GM12878 (cell line): ENCODE measurements at regions not wholly inside any gene's neighbourhood (a gene's known extent, or its start where the extent isn't known, plus 50 kb on each side); places are given as distances from the start of the nearest gene placed in this dataset.

Experiments used
- ASH2L ChIP-seq: fragments of 300-600, 200-600 bp; sonication (generic); IDR thresholded peaks from 2 replicates; pipeline ENCODE4 v1.6.1; 2017; ENCODE audit warnings: low read depth, mild to moderate bottlenecking, borderline replicate concordance
- BCL11A ChIP-seq: IDR thresholded peaks from 2 replicates; pipeline ENCODE4 v1.6.1; 2011; ENCODE audit warnings: low read depth, low read length
- CREB1 ChIP-seq: IDR thresholded peaks from 2 replicates; pipeline ENCODE4 v1.6.1; 2012; ENCODE audit warnings: low read depth, mild to moderate bottlenecking, inconsistent platforms
- CREM ChIP-seq: IDR thresholded peaks from 2 replicates; pipeline ENCODE4 v1.6.1; 2014; ENCODE audit warnings: antibody characterized with exemption, low read depth
- E2F8 ChIP-seq: fragments of 450-650 bp; IDR thresholded peaks from 2 replicates; pipeline ENCODE4 v1.6.1; 2018; ENCODE audit warnings: mild to moderate bottlenecking, low read depth, moderate library complexity; ENCODE audit not compliant: partially characterized antibody
- ESRRA ChIP-seq: IDR thresholded peaks from 2 replicates; pipeline ENCODE4 v1.6.1; 2012; ENCODE audit warnings: mild to moderate bottlenecking, low read length, improper control_type of control experiment
- ETV6 ChIP-seq, 2 experiments: fragments of 450-650 bp in 1 of 2; IDR thresholded peaks in 1 of 2; conservative IDR thresholded peaks in 1 of 2; 2 replicates each; pipeline ENCODE4 v1.6.1; 2014; ENCODE audit warnings: antibody characterized with exemption in 1 of 2, borderline replicate concordance in 1 of 2, low read depth in 1 of 2, mild to moderate bottlenecking in 1 of 2, moderate library complexity in 1 of 2
- IKZF2 ChIP-seq, 2 experiments: fragments of 450-650 bp; IDR thresholded peaks; 2 replicates each; pipeline ENCODE4 v1.6.1; 2017; ENCODE audit warnings: mild to moderate bottlenecking in 2 of 2, moderate library complexity in 2 of 2
- IRF4 ChIP-seq: IDR thresholded peaks from 2 replicates; pipeline ENCODE4 v1.6.1; 2011; ENCODE audit warnings: low read depth, low read length
- MLLT1 ChIP-seq: fragments of 450-650 bp; IDR thresholded peaks from 2 replicates; pipeline ENCODE4 v1.6.1; 2016; ENCODE audit warnings: mild to moderate bottlenecking
- MTA3 ChIP-seq: IDR thresholded peaks from 2 replicates; pipeline ENCODE4 v1.6.1; 2012; ENCODE audit warnings: low read length, inconsistent platforms, borderline replicate concordance
- PAX5 ChIP-seq: IDR thresholded peaks from 2 replicates; pipeline ENCODE4 v1.6.1; 2011; ENCODE audit warnings: low read depth, low read length, borderline replicate concordance
- RAD21 ChIP-seq: IDR thresholded peaks from 2 replicates; pipeline ENCODE4 v1.6.1; 2011; ENCODE audit warnings: mild to moderate bottlenecking, low read depth, low read length, moderate library complexity; ENCODE audit not compliant: insufficient read depth
- RAD51 ChIP-seq: fragments of 450-650 bp; IDR thresholded peaks from 2 replicates; pipeline ENCODE4 v1.6.1; 2016; ENCODE audit warnings: moderate library complexity, mild to moderate bottlenecking, inconsistent platforms
- RB1 ChIP-seq: fragments of 450-650 bp; formaldehyde crosslinking; IDR thresholded peaks from 2 replicates; pipeline ENCODE4 v1.6.1; 2017; ENCODE audit warnings: mild to moderate bottlenecking, borderline replicate concordance
- SP1 ChIP-seq: IDR thresholded peaks from one replicate; pipeline ENCODE4 v1.6.1; 2011; ENCODE audit warnings: low read depth, low read length
- SRF ChIP-seq, 2 experiments: IDR thresholded peaks; 2 replicates each; pipeline ENCODE4 v1.6.1; 2011; ENCODE audit warnings: low read depth in 2 of 2, low read length in 2 of 2, mild to moderate bottlenecking in 1 of 2, moderate library complexity in 1 of 2
- TAF1 ChIP-seq: IDR thresholded peaks from 2 replicates; pipeline ENCODE4 v1.6.1; 2011; ENCODE audit warnings: mild to moderate bottlenecking, low read depth, low read length, borderline replicate concordance
- YY1 ChIP-seq: IDR thresholded peaks from 2 replicates; pipeline ENCODE4 v1.6.1; 2011; ENCODE audit warnings: low read depth, mild to moderate bottlenecking, low read length
- ZBED1 ChIP-seq: IDR thresholded peaks from 2 replicates; pipeline ENCODE4 v1.6.1; 2016; ENCODE audit warnings: borderline replicate concordance
- TF ChIP-seq, protein P1 (sequence below): IDR thresholded peaks from 2 replicates; pipeline ENCODE4 v1.6.1; 2012; ENCODE audit warnings: low read length, inconsistent platforms
- TF ChIP-seq, protein P2 (sequence below): IDR thresholded peaks from 2 replicates; pipeline ENCODE4 v1.6.1; 2012; ENCODE audit warnings: low read depth, low read length, improper control_type of control experiment

DNA sequence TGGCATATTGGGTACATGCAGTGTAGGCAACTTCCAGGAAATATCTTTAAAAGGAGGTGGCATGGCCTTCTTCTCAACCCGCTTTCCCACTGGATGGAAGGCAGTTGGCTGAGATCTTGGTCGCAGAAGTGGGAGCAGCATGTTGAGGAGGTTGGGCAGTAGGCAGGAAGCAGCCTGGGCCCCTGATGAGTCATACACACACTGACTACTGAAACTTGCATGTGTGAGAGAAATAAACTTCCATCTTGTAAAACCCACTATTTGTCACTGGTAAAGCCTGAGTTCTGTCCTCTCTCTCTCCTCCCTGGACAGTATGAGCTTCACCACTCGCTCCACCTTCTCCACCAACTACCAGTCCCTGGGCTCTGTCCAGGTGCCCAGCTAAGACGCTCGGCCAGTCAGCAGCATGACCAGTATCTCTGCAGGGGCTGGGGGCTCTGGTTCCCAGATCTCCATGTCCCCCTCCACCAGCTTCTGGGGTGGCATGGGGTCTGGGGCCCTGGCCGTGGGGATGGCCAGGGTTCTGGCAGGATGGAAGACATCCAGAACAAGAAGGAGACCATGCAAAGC, 233.8 kb upstream of the SPRED2 start (continued):
- no peak for TF ChIP-seq SRF (IDR thresholded peaks at IDR 0.05; ENCODE audit: low read depth in 2 of 2, low read length in 2 of 2)
- TF ChIP-seq SP1 = peak; percentile 65
- TF ChIP-seq IRF4 = peak; percentile 86
- TF ChIP-seq ETV6 (conservative IDR thresholded peaks at IDR 0.05 in 1 of 2, IDR thresholded peaks at IDR 0.05 in 1 of 2; ENCODE audit: borderline replicate concordance in 1 of 2, low read depth in 1 of 2) = peak in 1 of 2 experiments; percentile 86; a peak in 2 of 4 replicates
- TF ChIP-seq, protein P1, sequence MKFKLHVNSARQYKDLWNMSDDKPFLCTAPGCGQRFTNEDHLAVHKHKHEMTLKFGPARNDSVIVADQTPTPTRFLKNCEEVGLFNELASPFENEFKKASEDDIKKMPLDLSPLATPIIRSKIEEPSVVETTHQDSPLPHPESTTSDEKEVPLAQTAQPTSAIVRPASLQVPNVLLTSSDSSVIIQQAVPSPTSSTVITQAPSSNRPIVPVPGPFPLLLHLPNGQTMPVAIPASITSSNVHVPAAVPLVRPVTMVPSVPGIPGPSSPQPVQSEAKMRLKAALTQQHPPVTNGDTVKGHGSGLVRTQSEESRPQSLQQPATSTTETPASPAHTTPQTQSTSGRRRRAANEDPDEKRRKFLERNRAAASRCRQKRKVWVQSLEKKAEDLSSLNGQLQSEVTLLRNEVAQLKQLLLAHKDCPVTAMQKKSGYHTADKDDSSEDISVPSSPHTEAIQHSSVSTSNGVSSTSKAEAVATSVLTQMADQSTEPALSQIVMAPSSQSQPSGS = peak; percentile 51; the same call in 1 of the 2 replicates
- TF ChIP-seq IKZF2 (IDR thresholded peaks at IDR 0.05) = 0 out of 4 replicates have a peak, but pooled peaks of 1 of the 2 experiments have one; percentile 24
- no peak for TF ChIP-seq RAD51
- TF ChIP-seq TAF1 = 0 out of 2 replicates have a peak, but pooled peaks have one; percentile 26
- peak; percentile 60; the same call in 1 of the 2 replicates for TF ChIP-seq CREB1
- TF ChIP-seq E2F8 = no peak
- peak; percentile 49; the same call in 1 of the 2 replicates for TF ChIP-seq ASH2L
- TF ChIP-seq YY1 = peak; percentile 69; the same call in 1 of the 2 replicates
- TF ChIP-seq RB1 = no peak
- TF ChIP-seq BCL11A = peak; percentile 69; the same call in 1 of the 2 replicates
- TF ChIP-seq ESRRA = no peak
- 0 out of 2 replicates have a peak, but pooled peaks have one; percentile 6 for TF ChIP-seq RAD21
- TF ChIP-seq, protein P2, sequence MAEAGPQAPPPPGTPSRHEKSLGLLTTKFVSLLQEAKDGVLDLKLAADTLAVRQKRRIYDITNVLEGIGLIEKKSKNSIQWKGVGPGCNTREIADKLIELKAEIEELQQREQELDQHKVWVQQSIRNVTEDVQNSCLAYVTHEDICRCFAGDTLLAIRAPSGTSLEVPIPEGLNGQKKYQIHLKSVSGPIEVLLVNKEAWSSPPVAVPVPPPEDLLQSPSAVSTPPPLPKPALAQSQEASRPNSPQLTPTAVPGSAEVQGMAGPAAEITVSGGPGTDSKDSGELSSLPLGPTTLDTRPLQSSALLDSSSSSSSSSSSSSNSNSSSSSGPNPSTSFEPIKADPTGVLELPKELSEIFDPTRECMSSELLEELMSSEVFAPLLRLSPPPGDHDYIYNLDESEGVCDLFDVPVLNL = no peak
- 0 out of 2 replicates have a peak, but pooled peaks have one; percentile 62 for TF ChIP-seq MTA3
- TF ChIP-seq PAX5 = peak; percentile 33; the same call in 1 of the 2 replicates
- TF ChIP-seq MLLT1 = no peak
- TF ChIP-seq ZBED1 = no peak
- TF ChIP-seq CREM = peak; percentile 83; the same call in 1 of the 2 replicates
